B cell (primary cell): ENCODE measurements at regions not wholly inside any gene's neighbourhood (a gene's known extent, or its start where the extent isn't known, plus 50 kb on each side); places are given as distances from the start of the nearest gene placed in this dataset.

Experiments
- ATAC-seq: fragments of 200-7000 bp; cut with Tn5 transposase; one replicate; pipeline ENCODE4 v1.10.0; 2021; ENCODE audit warnings: low read depth, mild to moderate bottlenecking, moderate number of reproducible peaks, moderate library complexity
- CTCF ChIA-PET: fragments of 350-600 bp; sonication (Branson Sonifier 250); formaldehyde crosslinking; loops from one replicate; lab custom pipeline; 2021; ENCODE audit warnings: antibody characterized with exemption, inconsistent platforms; lab: Charles Lee
- POLR2A ChIA-PET: fragments of 350-600 bp; sonication (Branson Sonifier 250); formaldehyde crosslinking; loops from one replicate; lab custom pipeline; 2021; ENCODE audit warnings: antibody characterized with exemption; lab: Charles Lee
- DNase-seq: peaks from one replicate; pipeline ENCODE4 v3.0.0; 2013
- H2AFZ ChIP-seq: 2 replicates; pipeline ENCODE4 v1.6.1; 2012; ENCODE audit warnings: mild to moderate bottlenecking, low read depth, low read length; ENCODE audit not compliant: insufficient read depth, poor library complexity, severe bottlenecking
- H3K27ac ChIP-seq, 2 donors: 1 replicate in 1 of 2; 2 replicates in 1 of 2; pipeline ENCODE4 v1.5.1; 2012 to 2013; ENCODE audit warnings: low read length in 2 of 2, mild to moderate bottlenecking in 2 of 2, moderate library complexity in 1 of 2
- H3K27me3 ChIP-seq, 4 experiments: fragments of 200-600 bp in 1 of 4; sonication (generic) in 1 of 4; replicated peaks in 1 of 4; 1 replicate in 2 of 4; 2 replicates in 2 of 4; pipeline versions ENCODE4 v1.6.1 to v1.7.0; 2013 to 2016; ENCODE audit warnings: low read length in 3 of 4, mild to moderate bottlenecking in 2 of 4, mixed read lengths in 1 of 4, moderate library complexity in 1 of 4; ENCODE audit not compliant: insufficient read depth in 4 of 4, control insufficient read depth in 3 of 4; ENCODE audit errors: control extremely low read depth in 1 of 4
- H3K36me3 ChIP-seq, 2 experiments: replicated peaks in 1 of 2; 1 replicate in 1 of 2; 2 replicates in 1 of 2; pipeline versions ENCODE4 v1.6.1 to v1.7.1; 2013; ENCODE audit warnings: low read length in 1 of 2; ENCODE audit not compliant: insufficient read depth in 2 of 2, control insufficient read depth in 1 of 2; ENCODE audit errors: control extremely low read depth in 1 of 2, extremely low read depth in 1 of 2
- H3K4me1 ChIP-seq, 2 donors: fragments of 200-600 bp in 1 of 2; sonication (generic) in 1 of 2; 1 replicate in 1 of 2; 2 replicates in 1 of 2; pipeline versions ENCODE4 v1.5.1 to v1.6.1; 2013 to 2017; ENCODE audit warnings: low read length in 2 of 2; ENCODE audit not compliant: control insufficient read depth in 2 of 2, insufficient read depth in 2 of 2
- H3K4me2 ChIP-seq: replicated peaks from 2 replicates; pipeline ENCODE3; 2012; ENCODE audit warnings: mild to moderate bottlenecking, low read depth, low read length; ENCODE audit not compliant: poor library complexity, severe bottlenecking
- H3K4me3 ChIP-seq, 5 experiments: fragments of 200-600 bp in 1 of 5; sonication (generic) in 1 of 5; 1 replicate in 3 of 5; 2 replicates in 2 of 5; pipeline versions ENCODE4 v1.5.1 to v1.7.0; 2011 to 2016; ENCODE audit warnings: low read length in 4 of 5, mild to moderate bottlenecking in 4 of 5, low read depth in 2 of 5, control low read depth in 1 of 5, moderate library complexity in 1 of 5; ENCODE audit not compliant: insufficient read depth in 1 of 5; ENCODE audit errors: control extremely low read depth in 1 of 5, extremely low read depth in 1 of 5
- H3K79me2 ChIP-seq: fragments of 200-600 bp; sonication (generic); one replicate; pipeline ENCODE4 v1.6.0; 2016; ENCODE audit warnings: low read length; ENCODE audit not compliant: control insufficient read depth, insufficient read depth
- H3K9ac ChIP-seq: fragments of 200-600 bp; sonication (generic); 2 replicates; pipeline ENCODE4 v1.6.1; 2017; ENCODE audit warnings: mild to moderate bottlenecking, low read length, moderate library complexity
- H3K9me3 ChIP-seq, 3 donors: one replicate each; pipeline versions ENCODE4 v1.6.1 to v1.7.1; 2013; ENCODE audit warnings: low read length in 2 of 3; ENCODE audit not compliant: control insufficient read depth in 2 of 3, insufficient read depth in 1 of 3; ENCODE audit errors: control extremely low read depth in 1 of 3
- H4K20me1 ChIP-seq: 2 replicates; pipeline ENCODE4 v1.6.0; 2012; ENCODE audit warnings: mild to moderate bottlenecking, low read length; ENCODE audit not compliant: insufficient read depth, control insufficient read depth, poor library complexity, severe bottlenecking
- H3K27ac Mint-ChIP-seq: one replicate; pipeline ENCODE4 v1.8.0; 2021; ENCODE audit warnings: mixed read lengths
- H3K27me3 Mint-ChIP-seq: one replicate; pipeline ENCODE4 v1.8.0; 2021; ENCODE audit warnings: mixed read lengths
- H3K4me1 Mint-ChIP-seq: one replicate; pipeline ENCODE4 v1.8.0; 2021; ENCODE audit warnings: mixed read lengths
- H3K4me3 Mint-ChIP-seq: one replicate; pipeline ENCODE4 v1.8.0; 2021; ENCODE audit warnings: mixed read lengths
- H3K9me3 Mint-ChIP-seq: one replicate; pipeline ENCODE4 v1.8.0; 2022; ENCODE audit warnings: mixed read lengths; ENCODE audit not compliant: insufficient read depth
- EZH2 ChIP-seq: IDR thresholded peaks from 2 replicates; pipeline ENCODE4 v1.6.1; 2012; ENCODE audit warnings: borderline replicate concordance, low read depth, mild to moderate bottlenecking, moderate library complexity, low read length; ENCODE audit not compliant: insufficient read depth, poor library complexity, severe bottlenecking
- WGBS: methylation state at CpG from one replicate; pipeline ENCODE4 v1.1.5; 2013; ENCODE audit warnings: missing lambda C conversion rate; ENCODE audit not compliant: insufficient coverage; 5-methylcytosine and 5-hydroxymethylcytosine counted together
- intact Hi-C: fragments of 100-400 bp; cut with micrococcal nuclease; formaldehyde crosslinking; loops from one replicate; pipeline ENCODE4 v1.10.0; 2022
- TF ChIP-seq, protein P1 (sequence below): fragments of 200-600 bp; IDR thresholded peaks from one replicate; pipeline ENCODE4 v1.8.0; 2022; ENCODE audit warnings: antibody characterized with exemption, mild to moderate bottlenecking

DNA sequence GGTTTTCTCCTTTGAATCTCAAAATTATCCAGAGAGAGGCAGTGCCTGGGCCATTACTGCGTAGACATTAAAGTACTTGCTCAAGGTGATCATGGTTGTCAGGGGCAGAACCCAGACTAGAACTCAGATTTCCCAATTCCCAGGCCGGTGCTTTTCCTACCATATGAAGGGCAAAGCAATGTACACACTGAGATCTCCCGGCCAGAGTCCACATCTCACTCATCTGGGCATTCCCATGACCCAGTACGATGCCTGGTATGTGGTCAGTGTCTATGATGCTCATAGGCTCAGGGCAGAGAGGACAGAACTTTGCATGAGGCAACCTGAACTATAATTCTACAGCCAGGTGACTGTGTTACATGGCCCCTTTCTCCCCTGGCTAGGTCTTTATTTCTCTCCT lies 531.4 kb downstream of the TDRD15 start:
- H3K27me3 Mint-ChIP-seq = no peaks in the 10 kb centered on the region
- TF ChIP-seq EZH2 = no peak
- TF ChIP-seq, protein P1, sequence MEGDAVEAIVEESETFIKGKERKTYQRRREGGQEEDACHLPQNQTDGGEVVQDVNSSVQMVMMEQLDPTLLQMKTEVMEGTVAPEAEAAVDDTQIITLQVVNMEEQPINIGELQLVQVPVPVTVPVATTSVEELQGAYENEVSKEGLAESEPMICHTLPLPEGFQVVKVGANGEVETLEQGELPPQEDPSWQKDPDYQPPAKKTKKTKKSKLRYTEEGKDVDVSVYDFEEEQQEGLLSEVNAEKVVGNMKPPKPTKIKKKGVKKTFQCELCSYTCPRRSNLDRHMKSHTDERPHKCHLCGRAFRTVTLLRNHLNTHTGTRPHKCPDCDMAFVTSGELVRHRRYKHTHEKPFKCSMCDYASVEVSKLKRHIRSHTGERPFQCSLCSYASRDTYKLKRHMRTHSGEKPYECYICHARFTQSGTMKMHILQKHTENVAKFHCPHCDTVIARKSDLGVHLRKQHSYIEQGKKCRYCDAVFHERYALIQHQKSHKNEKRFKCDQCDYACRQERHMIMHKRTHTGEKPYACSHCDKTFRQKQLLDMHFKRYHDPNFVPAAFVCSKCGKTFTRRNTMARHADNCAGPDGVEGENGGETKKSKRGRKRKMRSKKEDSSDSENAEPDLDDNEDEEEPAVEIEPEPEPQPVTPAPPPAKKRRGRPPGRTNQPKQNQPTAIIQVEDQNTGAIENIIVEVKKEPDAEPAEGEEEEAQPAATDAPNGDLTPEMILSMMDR = no peak
- no peak overlapping the region for H3K4me3 Mint-ChIP-seq
- Histone ChIP-seq H3K9me3 (peaks cover 0 to 3% (median 0%) of the 10 kb centered on the region in 3 donors), H3K27ac (no peak overlapping the region), H3K9ac (no peak overlapping the region), H3K79me2 (no peaks in the 10 kb centered on the region), H3K27me3 (no peaks in the 10 kb centered on the region), H3K4me3 (no peak overlapping the region), H3K4me2 (no peak overlapping the region), H2AFZ (no peak overlapping the region), H3K4me1 (no peaks in the 10 kb centered on the region), H3K36me3 (no peaks in the 10 kb centered on the region), H4K20me1 (no peaks in the 10 kb centered on the region)
- ChIA-PET POLR2A (no interaction called here), CTCF (no interaction called here)
- ATAC-seq = no peak
- intact Hi-C loops = no loop called here
- DNase-seq = no peak
- 100% methylated on average over 4 of the region's 4 CpGs for WGBS
- no peak overlapping the region for H3K27ac Mint-ChIP-seq
- no peaks in the 10 kb centered on the region for H3K4me1 Mint-ChIP-seq
- peaks cover 2% of the 10 kb centered on the region for H3K9me3 Mint-ChIP-seq

DNA sequence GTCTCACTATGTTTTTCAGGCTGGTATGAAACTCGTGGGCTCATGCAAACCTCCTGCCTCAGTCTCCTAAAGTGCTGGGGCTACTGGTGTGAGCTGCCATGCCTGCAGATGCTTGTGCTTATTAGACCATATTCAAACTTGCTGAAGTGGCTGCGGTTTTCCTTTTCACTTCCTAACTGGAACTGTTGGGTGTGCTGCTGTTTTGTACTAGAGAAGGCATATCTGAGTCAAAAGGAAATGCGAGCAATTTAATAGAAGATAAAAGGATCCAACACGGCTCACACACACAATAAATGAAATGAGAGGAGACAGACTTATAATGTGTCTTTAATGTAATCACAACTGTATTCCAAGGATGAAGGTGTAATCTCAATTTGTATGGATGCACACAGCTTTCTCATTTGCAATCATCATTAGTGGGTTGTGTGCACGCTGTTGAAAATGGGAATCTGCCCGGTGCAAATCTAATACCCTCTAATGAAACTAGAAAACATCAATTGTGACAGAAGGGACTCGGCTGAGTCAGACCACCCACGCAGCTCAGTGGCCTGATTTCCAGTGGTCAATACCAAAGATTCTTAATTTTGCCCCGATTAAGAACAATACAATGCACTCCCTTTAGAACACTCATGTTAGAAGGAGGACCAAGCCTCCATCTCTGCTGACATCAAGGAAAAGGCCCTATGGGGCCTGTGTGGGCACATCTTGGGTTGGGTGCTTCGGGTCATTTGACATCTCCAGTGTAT lies 532.7 kb downstream of the TDRD15 start:
- no peak overlapping the region for H3K4me3 ChIP-seq
- H3K36me3 ChIP-seq = no peaks in the 10 kb centered on the region
- ATAC-seq = no peak
- POLR2A ChIA-PET = no interaction called here
- DNase-seq = no peak
- H3K4me2 ChIP-seq = no peak overlapping the region
- Mint-ChIP-seq H3K9me3 (peaks cover 2% of the 10 kb centered on the region), H3K4me3 (no peak overlapping the region), H3K27me3 (no peaks in the 10 kb centered on the region), H3K27ac (no peak overlapping the region), H3K4me1 (no peaks in the 10 kb centered on the region)
- peaks cover 0 to 3% (median 0%) of the 10 kb centered on the region in 3 donors for H3K9me3 ChIP-seq
- H3K79me2 ChIP-seq = no peaks in the 10 kb centered on the region
- no peaks in the 10 kb centered on the region for H3K27me3 ChIP-seq
- H3K9ac ChIP-seq = no peak overlapping the region
- no peaks in the 10 kb centered on the region for H3K4me1 ChIP-seq
- CTCF ChIA-PET = no interaction called here
- no peak overlapping the region for H2AFZ ChIP-seq
- TF ChIP-seq EZH2 = no peak
- TF ChIP-seq, protein P1 = no peak
- no peak overlapping the region for H3K27ac ChIP-seq
- no peaks in the 10 kb centered on the region for H4K20me1 ChIP-seq
- intact Hi-C loops = no loop called here
- WGBS = 80% methylated on average over 4 of the region's 10 CpGs
